B cell (primary cell): ENCODE measurements at regions not wholly inside any gene's neighbourhood (a gene's known extent, or its start where the extent isn't known, plus 50 kb on each side); places are given as distances from the start of the nearest gene placed in this dataset.

ENCODE experiments used
- ATAC-seq: fragments of 200-7000 bp; cut with Tn5 transposase; one replicate; pipeline ENCODE4 v1.10.0; 2021; ENCODE audit warnings: low read depth, mild to moderate bottlenecking, moderate number of reproducible peaks, moderate library complexity
- CTCF ChIA-PET: fragments of 350-600 bp; sonication (Branson Sonifier 250); formaldehyde crosslinking; loops from one replicate; lab custom pipeline; 2021; ENCODE audit warnings: antibody characterized with exemption, inconsistent platforms; lab: Charles Lee
- POLR2A ChIA-PET: fragments of 350-600 bp; sonication (Branson Sonifier 250); formaldehyde crosslinking; loops from one replicate; lab custom pipeline; 2021; ENCODE audit warnings: antibody characterized with exemption; lab: Charles Lee
- DNase-seq: peaks from one replicate; pipeline ENCODE4 v3.0.0; 2013
- H2AFZ ChIP-seq: 2 replicates; pipeline ENCODE4 v1.6.1; 2012; ENCODE audit warnings: mild to moderate bottlenecking, low read depth, low read length; ENCODE audit not compliant: insufficient read depth, poor library complexity, severe bottlenecking
- H3K27ac ChIP-seq, 2 donors: 1 replicate in 1 of 2; 2 replicates in 1 of 2; pipeline ENCODE4 v1.5.1; 2012 to 2013; ENCODE audit warnings: low read length in 2 of 2, mild to moderate bottlenecking in 2 of 2, moderate library complexity in 1 of 2
- H3K27me3 ChIP-seq, 4 experiments: fragments of 200-600 bp in 1 of 4; sonication (generic) in 1 of 4; replicated peaks in 1 of 4; 1 replicate in 2 of 4; 2 replicates in 2 of 4; pipeline versions ENCODE4 v1.6.1 to v1.7.0; 2013 to 2016; ENCODE audit warnings: low read length in 3 of 4, mild to moderate bottlenecking in 2 of 4, mixed read lengths in 1 of 4, moderate library complexity in 1 of 4; ENCODE audit not compliant: insufficient read depth in 4 of 4, control insufficient read depth in 3 of 4; ENCODE audit errors: control extremely low read depth in 1 of 4
- H3K36me3 ChIP-seq, 2 experiments: replicated peaks in 1 of 2; 1 replicate in 1 of 2; 2 replicates in 1 of 2; pipeline versions ENCODE4 v1.6.1 to v1.7.1; 2013; ENCODE audit warnings: low read length in 1 of 2; ENCODE audit not compliant: insufficient read depth in 2 of 2, control insufficient read depth in 1 of 2; ENCODE audit errors: control extremely low read depth in 1 of 2, extremely low read depth in 1 of 2
- H3K4me1 ChIP-seq, 2 donors: fragments of 200-600 bp in 1 of 2; sonication (generic) in 1 of 2; 1 replicate in 1 of 2; 2 replicates in 1 of 2; pipeline versions ENCODE4 v1.5.1 to v1.6.1; 2013 to 2017; ENCODE audit warnings: low read length in 2 of 2; ENCODE audit not compliant: control insufficient read depth in 2 of 2, insufficient read depth in 2 of 2
- H3K4me2 ChIP-seq: replicated peaks from 2 replicates; pipeline ENCODE3; 2012; ENCODE audit warnings: mild to moderate bottlenecking, low read depth, low read length; ENCODE audit not compliant: poor library complexity, severe bottlenecking
- H3K4me3 ChIP-seq, 5 experiments: fragments of 200-600 bp in 1 of 5; sonication (generic) in 1 of 5; 1 replicate in 3 of 5; 2 replicates in 2 of 5; pipeline versions ENCODE4 v1.5.1 to v1.7.0; 2011 to 2016; ENCODE audit warnings: low read length in 4 of 5, mild to moderate bottlenecking in 4 of 5, low read depth in 2 of 5, control low read depth in 1 of 5, moderate library complexity in 1 of 5; ENCODE audit not compliant: insufficient read depth in 1 of 5; ENCODE audit errors: control extremely low read depth in 1 of 5, extremely low read depth in 1 of 5
- H3K79me2 ChIP-seq: fragments of 200-600 bp; sonication (generic); one replicate; pipeline ENCODE4 v1.6.0; 2016; ENCODE audit warnings: low read length; ENCODE audit not compliant: control insufficient read depth, insufficient read depth
- H3K9ac ChIP-seq: fragments of 200-600 bp; sonication (generic); 2 replicates; pipeline ENCODE4 v1.6.1; 2017; ENCODE audit warnings: mild to moderate bottlenecking, low read length, moderate library complexity
- H3K9me3 ChIP-seq, 3 donors: one replicate each; pipeline versions ENCODE4 v1.6.1 to v1.7.1; 2013; ENCODE audit warnings: low read length in 2 of 3; ENCODE audit not compliant: control insufficient read depth in 2 of 3, insufficient read depth in 1 of 3; ENCODE audit errors: control extremely low read depth in 1 of 3
- H4K20me1 ChIP-seq: 2 replicates; pipeline ENCODE4 v1.6.0; 2012; ENCODE audit warnings: mild to moderate bottlenecking, low read length; ENCODE audit not compliant: insufficient read depth, control insufficient read depth, poor library complexity, severe bottlenecking
- H3K27ac Mint-ChIP-seq: one replicate; pipeline ENCODE4 v1.8.0; 2021; ENCODE audit warnings: mixed read lengths
- H3K27me3 Mint-ChIP-seq: one replicate; pipeline ENCODE4 v1.8.0; 2021; ENCODE audit warnings: mixed read lengths
- H3K4me1 Mint-ChIP-seq: one replicate; pipeline ENCODE4 v1.8.0; 2021; ENCODE audit warnings: mixed read lengths
- H3K4me3 Mint-ChIP-seq: one replicate; pipeline ENCODE4 v1.8.0; 2021; ENCODE audit warnings: mixed read lengths
- H3K9me3 Mint-ChIP-seq: one replicate; pipeline ENCODE4 v1.8.0; 2022; ENCODE audit warnings: mixed read lengths; ENCODE audit not compliant: insufficient read depth
- EZH2 ChIP-seq: IDR thresholded peaks from 2 replicates; pipeline ENCODE4 v1.6.1; 2012; ENCODE audit warnings: borderline replicate concordance, low read depth, mild to moderate bottlenecking, moderate library complexity, low read length; ENCODE audit not compliant: insufficient read depth, poor library complexity, severe bottlenecking
- intact Hi-C: fragments of 100-400 bp; cut with micrococcal nuclease; formaldehyde crosslinking; loops from one replicate; pipeline ENCODE4 v1.10.0; 2022
- TF ChIP-seq, protein P1 (sequence below): fragments of 200-600 bp; IDR thresholded peaks from one replicate; pipeline ENCODE4 v1.8.0; 2022; ENCODE audit warnings: antibody characterized with exemption, mild to moderate bottlenecking

GRCh38 chr6:126446248-126446647 lies 106.3 kb downstream of the CENPW start:
- H3K79me2 ChIP-seq: no peaks in the 10 kb centered on the region
- ATAC-seq (no peak), DNase-seq (no peak)
- no peaks in the 10 kb centered on the region for H3K27me3 Mint-ChIP-seq
- no peak overlapping the region for H3K27ac Mint-ChIP-seq
- no peaks in the 10 kb centered on the region for H3K4me1 Mint-ChIP-seq
- ChIA-PET CTCF (no interaction called here), POLR2A (no interaction called here)
- H3K4me1 ChIP-seq: no peaks in the 10 kb centered on the region
- no peaks in the 10 kb centered on the region for H3K9me3 ChIP-seq
- H3K9ac ChIP-seq: no peak overlapping the region
- no peak overlapping the region for H3K4me3 ChIP-seq
- H3K36me3 ChIP-seq: no peaks in the 10 kb centered on the region
- H3K4me3 Mint-ChIP-seq: no peak overlapping the region
- TF ChIP-seq EZH2: no peak
- TF ChIP-seq, protein P1, sequence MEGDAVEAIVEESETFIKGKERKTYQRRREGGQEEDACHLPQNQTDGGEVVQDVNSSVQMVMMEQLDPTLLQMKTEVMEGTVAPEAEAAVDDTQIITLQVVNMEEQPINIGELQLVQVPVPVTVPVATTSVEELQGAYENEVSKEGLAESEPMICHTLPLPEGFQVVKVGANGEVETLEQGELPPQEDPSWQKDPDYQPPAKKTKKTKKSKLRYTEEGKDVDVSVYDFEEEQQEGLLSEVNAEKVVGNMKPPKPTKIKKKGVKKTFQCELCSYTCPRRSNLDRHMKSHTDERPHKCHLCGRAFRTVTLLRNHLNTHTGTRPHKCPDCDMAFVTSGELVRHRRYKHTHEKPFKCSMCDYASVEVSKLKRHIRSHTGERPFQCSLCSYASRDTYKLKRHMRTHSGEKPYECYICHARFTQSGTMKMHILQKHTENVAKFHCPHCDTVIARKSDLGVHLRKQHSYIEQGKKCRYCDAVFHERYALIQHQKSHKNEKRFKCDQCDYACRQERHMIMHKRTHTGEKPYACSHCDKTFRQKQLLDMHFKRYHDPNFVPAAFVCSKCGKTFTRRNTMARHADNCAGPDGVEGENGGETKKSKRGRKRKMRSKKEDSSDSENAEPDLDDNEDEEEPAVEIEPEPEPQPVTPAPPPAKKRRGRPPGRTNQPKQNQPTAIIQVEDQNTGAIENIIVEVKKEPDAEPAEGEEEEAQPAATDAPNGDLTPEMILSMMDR: no peak
- no peak overlapping the region for H2AFZ ChIP-seq
- no peak overlapping the region for H3K4me2 ChIP-seq
- H4K20me1 ChIP-seq: no peaks in the 10 kb centered on the region
- no peak overlapping the region for H3K27ac ChIP-seq
- H3K9me3 Mint-ChIP-seq: no peaks in the 10 kb centered on the region
- intact Hi-C loops: no loop called here
- H3K27me3 ChIP-seq: no peaks in the 10 kb centered on the region

- H3K27me3 Mint-ChIP-seq: no peaks in the 10 kb centered on the region
- TF ChIP-seq, protein P1: no peak
- no peak for TF ChIP-seq EZH2
- Histone ChIP-seq H4K20me1 (no peaks in the 10 kb centered on the region), H3K27ac (no peak overlapping the region), H3K79me2 (no peaks in the 10 kb centered on the region), H3K4me2 (no peak overlapping the region), H3K27me3 (no peaks in the 10 kb centered on the region), H3K4me1 (no peaks in the 10 kb centered on the region), H3K36me3 (no peaks in the 10 kb centered on the region), H2AFZ (no peak overlapping the region), H3K9me3 (no peaks in the 10 kb centered on the region), H3K4me3 (no peak overlapping the region), H3K9ac (no peak overlapping the region)
- no peaks in the 10 kb centered on the region for H3K4me1 Mint-ChIP-seq
- DNase-seq (no peak), ATAC-seq (no peak)
- ChIA-PET CTCF (no interaction called here), POLR2A (no interaction called here)
- no peak overlapping the region for H3K4me3 Mint-ChIP-seq
- H3K9me3 Mint-ChIP-seq: no peaks in the 10 kb centered on the region
- no peak overlapping the region for H3K27ac Mint-ChIP-seq
- intact Hi-C loops: no loop called here
Observed at GRCh38 chr6:126447367-126447766, 107.5 kb downstream of the CENPW start.
